ELF-1 (cell line): ENCODE measurements at regions not wholly inside any gene's neighbourhood (a gene's known extent, or its start where the extent isn't known, plus 50 kb on each side); places are given as distances from the start of the nearest gene placed in this dataset.
"Not testable (repeated sequence)": the region's sequence is repeated elsewhere in the genome, so short reads cannot be mapped to it uniquely, and the experiment has no call there.

Experiments
- DNase-seq: peaks from one replicate; pipeline ENCODE4 v3.0.0-alpha.2; 2016; ENCODE audit warnings: low read depth, low spot score

GRCh38 chr11:3444420-3444744, 65.4 kb upstream of the ZNF195 start:
- not testable (repeated sequence) for DNase-seq

DNA sequence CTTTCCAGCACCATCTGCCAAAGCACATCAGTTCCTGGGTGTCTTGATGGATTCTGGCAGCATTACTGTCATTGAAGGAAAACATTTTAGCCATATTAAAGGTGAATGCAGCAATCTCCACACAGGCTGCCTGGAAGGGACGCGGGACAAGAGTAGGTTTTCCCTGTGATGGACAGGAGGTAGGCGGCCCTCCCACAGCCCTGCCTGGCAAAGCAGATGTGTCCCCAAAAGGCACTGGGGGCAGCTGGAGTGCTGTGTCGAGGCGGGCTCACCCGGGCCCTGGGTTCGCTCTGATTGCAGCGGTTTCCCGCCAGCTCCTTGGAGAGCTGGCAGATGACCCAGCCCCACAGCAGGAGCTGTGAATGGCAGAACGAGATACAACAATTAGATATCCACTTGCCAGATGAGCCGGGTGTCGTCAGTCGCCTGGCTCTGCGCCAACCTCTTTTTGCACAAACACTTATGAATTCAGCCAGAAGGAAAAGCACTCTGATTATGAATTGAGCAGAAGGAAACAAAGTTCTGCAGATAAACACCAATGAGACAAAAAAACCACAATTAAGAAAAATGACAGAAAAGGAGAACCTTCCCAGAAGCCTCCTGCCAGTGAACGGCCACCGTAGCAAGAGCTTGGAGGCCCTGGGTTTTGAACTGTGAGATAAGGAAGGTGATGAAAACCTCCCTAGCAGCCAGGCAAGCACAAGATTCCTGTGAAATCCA, 64.9 kb upstream of the ZNF195 start:
- not testable (repeated sequence) for DNase-seq

DNA sequence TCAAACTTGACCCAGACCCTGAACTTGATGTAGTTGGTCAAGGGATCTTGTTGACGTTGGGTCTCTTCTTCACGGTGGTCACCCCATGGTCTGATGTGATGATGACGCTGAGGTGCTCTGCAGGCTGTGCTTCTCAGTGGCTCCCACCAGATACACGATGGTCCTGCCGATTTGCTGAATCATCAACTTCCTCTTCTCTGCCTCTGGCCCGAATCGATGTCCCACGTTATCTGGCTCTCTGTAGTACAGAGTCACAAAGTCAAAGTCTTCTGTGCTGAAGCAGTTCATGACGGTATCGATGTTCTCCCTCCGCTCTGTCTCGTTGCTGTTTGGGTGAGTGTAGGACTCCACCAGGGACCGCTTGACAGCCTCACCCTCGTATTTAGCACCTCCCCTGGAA, 58.5 kb upstream of the ZNF195 start:
- not testable (repeated sequence) for DNase-seq

DNA sequence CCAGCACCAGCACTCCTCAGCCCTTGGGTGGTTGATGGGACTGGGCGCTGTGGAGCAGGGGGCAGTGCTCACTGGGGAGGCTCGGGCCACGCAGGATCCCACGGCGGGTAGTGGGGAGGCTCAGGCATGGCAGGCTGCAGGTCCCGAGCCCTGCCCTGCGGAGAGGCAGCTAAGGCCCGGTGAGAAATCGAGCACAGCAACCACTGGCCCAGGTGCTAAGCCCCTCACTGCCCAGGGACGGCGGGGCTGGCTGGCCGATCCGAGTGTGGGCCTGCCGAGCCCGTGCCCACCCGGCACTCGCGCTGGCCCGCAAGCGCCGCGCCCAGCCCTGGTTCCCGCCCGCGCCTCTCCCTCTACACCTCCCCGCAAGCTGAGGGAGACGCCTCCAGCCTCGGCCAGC, 56.0 kb upstream of the ZNF195 start:
- no peak for DNase-seq

GRCh38 chr11:3429191-3429590, 50.2 kb upstream of the ZNF195 start:
- not testable (repeated sequence) for DNase-seq
